Fibroblast of gingiva (primary cell): ENCODE measurements at regions not wholly inside any gene's neighbourhood (a gene's known extent, or its start where the extent isn't known, plus 50 kb on each side); places are given as distances from the start of the nearest gene placed in this dataset.
"Not testable (repeated sequence)": the region's sequence is repeated elsewhere in the genome, so short reads cannot be mapped to it uniquely, and the experiment has no call there.

ENCODE experiments used
- DNase-seq: peaks from one replicate; pipeline ENCODE4 v3.0.0-alpha.2; 2011; ENCODE audit warnings: low read depth

DNA sequence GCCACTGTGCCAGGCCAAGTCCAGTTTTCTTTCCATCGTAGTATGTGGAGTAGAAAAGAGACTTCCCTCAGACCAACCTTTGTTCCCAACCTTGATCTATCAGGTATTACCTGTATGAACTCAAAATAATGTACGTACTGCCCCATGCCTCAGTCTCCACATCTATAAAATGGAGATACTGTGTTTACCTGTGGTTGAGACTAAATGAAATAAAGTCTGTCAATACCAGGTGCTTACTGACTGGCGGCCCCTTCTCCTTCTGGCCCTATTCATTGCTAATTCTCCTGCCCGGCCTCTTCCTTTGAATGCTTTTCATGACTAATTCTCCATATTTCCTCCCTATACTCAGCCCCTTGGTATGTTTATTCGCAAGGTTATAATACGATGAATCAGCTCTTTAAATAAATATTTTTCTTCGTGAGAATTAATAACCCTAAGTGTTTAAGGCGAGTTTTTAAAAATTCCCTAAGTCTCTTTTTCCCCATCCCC, 89.6 kb upstream of the BASP1 start:
- DNase-seq: peak; percentile 63

DNA sequence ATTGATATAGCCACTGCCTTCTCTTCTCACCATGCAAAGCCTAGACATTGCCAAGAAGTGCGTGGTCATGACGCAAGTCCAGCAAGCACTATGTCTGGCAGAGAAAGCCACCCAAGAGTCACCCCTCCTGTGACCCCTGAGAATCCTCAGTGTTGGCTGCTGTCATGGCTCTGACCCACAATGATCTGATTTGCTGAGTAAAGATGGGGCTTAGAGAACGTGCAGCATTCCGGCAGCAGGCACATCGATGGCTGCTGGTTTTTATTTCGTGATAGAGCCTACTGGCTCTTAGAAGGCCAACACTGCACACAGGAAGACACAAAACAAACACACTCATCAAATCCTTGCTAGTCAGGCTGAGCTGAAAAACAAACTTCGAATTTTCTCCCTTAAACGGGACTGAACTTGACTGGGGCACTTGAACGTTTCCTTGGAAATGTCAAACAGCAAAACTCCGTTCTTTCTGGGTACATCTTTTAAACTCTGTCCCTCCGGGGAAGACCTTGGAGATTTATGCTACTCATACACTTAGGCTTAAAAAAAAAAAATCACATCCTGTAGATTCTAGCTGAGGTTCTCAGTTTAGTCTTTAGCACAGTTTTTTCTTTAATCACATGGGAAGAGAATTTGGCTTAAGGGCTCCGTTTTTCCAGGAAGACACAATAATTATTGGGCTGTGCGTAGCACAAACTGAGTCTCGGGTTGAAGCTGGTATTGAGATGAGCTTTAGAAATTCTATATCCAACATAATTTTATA, 88.2 kb upstream of the BASP1 start:
- DNase-seq: peak; percentile 36

DNA sequence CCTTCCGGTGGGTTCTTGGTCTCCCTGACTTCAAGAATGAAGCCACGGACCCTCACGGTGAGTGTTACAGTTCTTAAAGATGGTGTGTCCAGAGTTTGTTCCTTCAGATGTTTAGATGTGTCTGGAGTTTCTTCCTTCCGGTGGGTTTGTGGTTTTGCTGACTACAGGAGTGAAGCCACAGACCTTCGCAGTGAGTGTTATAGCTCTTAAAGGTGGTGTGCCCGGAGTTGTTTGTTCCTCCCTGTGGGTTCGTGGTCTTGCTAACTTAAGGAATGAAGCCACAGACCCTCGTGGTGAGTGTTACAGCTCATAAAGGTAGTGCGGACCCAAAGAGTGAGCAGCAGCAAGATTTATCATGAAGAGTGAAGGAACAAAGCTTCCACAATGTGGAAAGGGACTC, 87.1 kb upstream of the BASP1 start:
- not testable (repeated sequence) for DNase-seq

DNA sequence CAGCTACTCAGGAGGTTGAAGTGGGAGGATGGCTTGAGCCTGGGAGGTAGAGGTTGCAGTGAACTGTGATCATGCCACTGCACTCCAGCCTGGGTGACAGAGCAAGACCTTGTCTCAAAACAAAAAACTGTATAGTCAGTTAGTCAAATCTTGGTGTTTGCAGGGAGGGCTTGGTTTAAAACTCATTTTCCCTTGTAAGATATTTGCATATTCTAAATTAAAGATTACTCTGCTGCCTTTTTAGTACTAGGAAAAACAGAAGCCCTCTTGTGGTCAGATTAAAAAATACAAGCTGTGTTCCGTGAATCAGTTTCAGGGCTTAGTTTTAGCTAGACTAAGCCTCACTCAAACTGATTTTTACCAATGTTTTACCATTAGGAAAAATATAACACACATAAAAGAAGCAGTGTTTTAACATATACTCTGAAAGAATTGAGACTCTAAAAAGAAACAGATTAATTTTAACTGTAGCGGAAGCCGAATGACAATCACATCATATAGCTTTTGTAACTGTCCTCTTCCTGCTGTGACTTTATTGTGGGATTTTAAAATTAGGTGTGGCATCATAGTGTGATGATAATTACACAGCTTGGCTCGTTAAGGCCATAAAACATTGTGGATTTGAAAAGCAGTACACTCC, 84.9 kb upstream of the BASP1 start:
- DNase-seq: peak; percentile 20

DNA sequence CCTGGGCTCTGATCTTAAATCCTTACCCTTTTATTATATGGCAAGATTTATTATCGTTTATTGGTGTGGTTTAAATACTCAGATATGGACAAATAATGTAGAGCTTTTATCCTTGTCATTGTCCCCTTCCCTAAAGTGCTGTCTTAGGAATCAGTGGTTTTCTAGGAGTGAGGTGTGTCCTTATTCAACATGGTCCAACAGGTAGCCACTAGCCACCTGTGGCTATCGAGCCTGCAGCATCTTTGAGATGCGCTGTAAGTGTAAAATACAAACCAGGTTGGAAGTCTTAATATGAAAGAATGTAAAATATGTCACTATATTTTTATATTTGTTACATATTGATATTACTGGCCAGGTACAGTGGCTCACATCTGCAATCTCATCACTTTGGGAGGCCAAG, 82.4 kb upstream of the BASP1 start:
- no peak for DNase-seq

DNA sequence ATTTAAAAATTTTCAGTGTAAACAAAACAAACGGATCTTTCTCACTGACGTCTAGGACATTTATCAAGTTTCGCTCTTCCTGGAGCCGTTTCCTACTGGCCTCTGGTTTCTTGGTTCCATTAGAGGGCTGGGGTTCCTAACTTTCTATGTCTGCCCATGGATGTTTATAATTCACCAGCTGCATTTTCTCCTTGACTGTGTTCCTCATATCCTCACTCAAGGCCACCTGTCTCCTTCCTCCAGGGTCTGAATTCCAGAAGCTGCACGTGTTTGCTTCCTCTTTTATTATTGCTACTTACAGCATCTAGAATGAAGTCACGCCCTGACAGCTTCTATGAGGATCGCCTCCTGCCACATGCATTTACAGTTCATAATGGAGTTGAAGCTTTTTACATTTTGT, 74.1 kb upstream of the BASP1 start:
- DNase-seq: no peak

DNA sequence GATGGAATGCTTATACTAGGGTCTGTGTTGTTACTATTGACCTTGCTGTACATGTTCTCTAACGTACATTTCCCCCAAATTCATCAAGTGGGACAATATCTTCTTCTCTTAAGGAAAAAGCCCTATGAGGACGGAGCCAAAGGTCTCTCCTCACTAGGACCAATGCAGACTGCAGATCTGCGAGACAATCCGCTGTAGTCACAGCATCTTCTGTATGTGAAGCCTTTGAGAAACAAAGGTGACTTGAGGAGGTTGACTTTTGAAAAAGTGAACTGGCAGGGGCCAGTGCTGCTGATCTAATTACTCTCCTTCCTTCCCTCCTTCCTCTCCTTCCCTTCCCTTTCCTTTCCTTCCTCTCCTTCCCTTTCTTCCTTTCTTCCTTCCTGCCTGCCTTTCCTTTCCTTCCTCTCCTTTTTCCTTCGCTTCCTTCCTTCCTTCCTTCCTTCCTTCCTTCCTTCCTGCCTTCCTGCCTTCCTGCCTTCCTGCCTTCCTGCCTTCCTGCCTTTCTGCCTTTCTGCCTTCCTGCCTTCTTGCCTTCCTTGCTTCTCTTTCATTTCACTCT, 71.1 kb upstream of the BASP1 start:
- no peak for DNase-seq

DNA sequence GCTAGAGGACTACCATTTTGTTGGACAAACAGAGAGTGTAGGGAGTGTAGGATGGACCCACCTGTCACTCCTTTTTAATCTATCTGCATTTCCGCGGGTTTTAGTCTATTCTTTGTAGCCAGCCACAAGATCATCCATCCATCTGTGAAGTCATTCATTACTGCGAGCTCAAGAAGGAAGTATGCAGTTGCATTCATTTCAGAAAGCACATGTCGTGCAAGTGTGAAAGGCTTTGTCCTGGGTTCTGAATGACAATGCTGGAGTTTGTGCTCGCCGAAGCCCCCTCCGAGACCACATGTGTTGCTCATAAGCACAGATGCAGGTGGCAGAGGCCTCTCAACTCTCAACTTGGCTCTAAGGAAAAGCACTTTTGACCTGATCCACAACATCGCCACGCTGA, 70.3 kb upstream of the BASP1 start:
- DNase-seq: no peak

DNA sequence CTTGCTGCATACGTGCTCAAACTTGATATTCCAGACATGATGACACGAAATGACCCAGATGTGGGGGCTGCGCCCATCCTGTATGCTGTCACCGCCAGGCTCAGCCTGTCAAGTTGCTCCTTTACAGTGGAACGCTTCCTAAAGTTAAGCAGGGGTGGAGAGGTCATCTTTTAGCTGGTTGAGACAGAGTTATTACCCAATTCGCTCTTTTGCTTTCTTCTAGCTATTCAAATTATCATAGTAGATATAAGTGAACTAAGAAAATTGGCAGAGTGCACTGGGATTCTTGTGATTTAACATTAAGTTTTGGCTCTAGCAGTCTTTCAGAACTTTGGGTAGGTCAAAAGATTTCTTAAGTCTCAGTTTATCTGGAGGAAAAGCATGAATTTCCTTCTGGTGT, 69.8 kb upstream of the BASP1 start:
- no peak for DNase-seq

DNA sequence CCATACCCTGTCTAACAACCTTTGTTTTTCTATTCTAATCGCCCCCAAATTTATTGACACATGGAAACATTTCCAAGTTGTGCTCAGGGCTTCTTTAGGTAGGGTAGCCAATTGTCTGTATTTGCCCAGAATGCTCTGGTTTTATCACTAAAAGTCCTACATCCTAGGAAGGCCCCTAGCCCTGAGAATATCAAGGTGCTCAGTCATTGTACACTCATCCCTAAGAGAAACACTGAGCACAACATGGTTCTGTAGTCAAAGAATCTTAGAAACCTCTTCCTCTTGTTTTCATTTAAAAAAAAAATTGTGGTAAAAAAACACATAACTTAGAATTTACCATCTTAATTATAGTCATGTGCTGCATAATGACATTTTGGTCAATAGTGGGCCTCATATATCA, 69.0 kb upstream of the BASP1 start:
- no peak for DNase-seq

DNA sequence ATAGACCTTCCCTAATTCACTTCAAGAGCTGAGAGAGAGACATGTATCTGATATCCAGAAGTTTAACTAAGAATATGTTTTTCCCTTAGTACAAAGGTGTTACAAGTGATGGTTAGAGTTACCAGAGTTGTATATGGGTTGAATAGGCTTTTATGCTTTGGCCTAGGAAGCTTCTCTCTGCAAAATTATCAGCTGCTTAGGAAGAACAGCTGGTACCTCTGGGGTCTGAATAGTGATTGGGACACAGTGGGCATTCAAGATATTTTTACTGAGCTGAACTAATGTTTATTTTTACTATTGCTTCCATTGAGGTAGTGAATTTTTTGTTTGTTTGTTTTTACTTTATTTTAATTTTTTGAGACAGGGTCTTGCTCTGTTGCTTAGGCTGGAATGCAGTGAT, 67.6 kb upstream of the BASP1 start:
- DNase-seq: no peak

DNA sequence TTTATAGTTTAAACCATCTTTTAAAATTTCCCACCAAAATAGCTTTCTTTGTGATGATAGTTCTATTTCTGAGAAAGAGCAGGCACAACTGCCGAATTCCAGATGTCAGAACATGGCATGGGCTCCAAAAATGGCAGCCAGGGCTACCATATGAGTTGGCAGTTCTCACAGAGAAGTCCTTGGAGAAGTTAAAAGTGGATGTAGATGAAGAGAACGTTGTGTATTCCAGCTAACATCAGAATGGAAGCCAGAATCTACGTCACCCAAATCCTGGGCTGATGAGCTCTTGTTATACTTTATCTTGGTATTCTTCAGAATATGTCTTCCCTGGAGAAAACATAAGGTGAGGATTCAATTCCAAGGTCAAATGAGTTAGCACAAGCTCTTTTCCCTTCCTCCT, 66.9 kb upstream of the BASP1 start:
- DNase-seq: no peak

DNA sequence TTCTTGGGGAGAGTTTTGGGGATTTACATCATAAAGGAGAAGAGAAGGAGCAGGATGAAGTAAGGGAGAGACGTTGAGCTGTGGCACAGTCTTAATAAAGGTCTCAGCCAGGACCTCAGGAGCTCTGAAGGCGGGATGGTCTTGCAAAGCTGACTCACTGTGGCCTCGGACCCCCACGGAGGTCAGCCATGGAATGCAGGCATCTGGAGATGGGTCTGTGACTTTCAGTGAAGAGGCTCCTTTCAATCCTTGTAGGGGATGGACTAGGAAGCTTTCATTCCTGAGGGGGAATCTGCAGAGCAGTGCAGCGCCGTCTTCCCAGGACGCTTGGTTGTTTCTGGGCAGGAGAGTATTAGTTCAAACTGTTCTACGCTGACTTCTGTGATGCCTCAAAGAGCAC, 65.7 kb upstream of the BASP1 start:
- no peak for DNase-seq

DNA sequence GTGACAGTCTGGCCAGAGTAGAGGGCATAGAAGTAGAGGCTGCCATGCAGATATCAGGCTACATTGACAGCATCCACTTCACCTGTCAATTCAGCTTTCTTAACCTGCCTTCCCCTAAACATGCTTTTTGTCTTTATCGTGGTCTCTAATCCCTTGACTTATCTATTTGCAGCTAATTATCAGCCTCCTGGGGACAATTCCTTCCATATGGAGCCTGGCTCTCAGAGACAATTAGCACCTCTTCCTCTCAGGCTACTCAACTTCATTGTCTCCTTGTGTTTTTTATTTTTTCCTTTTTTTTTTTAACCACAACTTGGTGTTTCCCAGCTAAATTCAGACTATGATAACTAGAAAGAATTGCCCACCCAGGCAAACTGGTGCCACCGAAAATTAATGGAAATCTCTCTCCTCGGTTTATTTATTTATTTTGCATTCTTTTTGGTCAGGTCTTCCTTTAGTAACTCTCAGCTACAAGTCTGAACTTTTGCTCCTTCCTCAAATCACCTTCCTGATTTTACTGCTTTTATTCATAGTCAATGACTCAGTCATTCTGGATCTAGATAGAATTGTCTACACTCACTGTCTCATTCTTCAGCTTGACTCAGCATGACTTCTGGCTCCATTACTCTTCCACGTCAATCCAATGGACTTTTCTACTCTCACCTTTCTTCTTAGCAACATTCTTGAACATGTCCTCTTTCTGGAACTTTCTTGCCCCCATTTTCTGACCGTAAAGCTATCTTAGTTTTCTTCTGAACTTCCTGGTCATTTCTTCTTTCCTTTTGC, 63.0 kb upstream of the BASP1 start:
- no peak for DNase-seq

DNA sequence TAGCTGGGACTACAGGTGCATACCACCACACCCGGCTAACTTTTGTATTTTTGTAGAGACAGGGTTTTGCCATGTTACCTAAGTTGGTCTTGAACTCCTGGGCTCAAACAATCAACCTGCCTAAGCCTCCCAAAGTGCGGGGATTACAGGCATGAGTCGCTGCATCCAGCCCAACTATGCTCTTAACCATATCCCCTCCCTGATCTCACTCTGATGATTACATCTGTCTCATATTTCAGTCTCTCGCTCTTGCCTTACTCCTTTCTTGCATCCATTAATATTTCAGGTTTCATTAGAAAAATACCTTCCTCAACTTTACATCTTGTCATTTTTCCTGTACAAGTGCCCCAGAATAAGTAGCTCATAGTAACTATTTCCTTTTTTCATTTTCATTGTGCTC, 61.0 kb upstream of the BASP1 start:
- DNase-seq: no peak

DNA sequence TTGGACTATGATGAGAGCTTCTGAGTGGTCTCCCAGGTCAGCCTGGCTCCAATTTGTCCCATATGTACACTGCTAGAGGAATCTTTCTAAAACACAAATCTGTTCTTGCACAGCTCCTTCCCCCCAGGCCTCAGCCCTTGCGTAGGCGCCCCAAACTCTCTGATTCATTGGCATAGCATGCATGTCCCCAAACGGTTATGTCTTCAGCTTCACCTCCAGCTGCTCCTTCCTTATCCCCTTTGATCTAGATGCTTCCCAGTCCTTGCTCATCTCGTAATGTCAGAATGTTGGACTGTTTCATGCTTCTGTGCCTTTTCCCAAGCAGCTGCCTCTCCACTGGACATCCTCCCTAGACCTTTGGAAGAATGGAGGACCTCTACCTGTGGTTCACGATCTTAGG, 60.1 kb upstream of the BASP1 start:
- no peak for DNase-seq

DNA sequence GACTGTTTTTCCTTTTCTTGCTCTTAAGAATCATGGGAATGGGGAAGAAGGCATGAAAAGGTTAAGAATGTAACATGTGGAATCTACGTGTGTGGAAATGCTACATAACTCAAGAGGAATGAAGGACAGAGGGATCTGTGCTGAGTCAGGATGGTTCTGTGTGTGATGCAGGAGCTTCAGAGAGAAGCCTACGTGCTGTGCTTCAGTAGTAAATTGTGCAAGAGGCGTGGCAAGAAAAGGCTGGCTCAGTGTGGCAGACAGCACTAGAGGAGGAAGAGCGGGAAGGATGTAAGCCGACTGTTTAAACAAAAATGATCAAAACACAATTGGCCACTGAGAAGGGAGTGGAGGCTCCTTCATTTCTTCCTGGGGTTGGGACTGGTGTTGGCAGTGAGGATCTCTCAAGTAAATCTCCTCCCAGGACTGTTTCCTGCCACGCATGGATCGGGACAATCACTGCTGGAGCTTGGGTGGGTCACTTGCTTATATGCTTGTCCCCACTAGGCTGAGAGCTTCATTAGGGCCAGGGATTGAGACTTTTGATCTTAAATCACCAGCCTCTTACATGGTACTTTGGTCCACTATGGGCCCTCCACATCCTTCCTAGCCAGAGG, 59.4 kb upstream of the BASP1 start:
- peak; percentile 87 for DNase-seq

DNA sequence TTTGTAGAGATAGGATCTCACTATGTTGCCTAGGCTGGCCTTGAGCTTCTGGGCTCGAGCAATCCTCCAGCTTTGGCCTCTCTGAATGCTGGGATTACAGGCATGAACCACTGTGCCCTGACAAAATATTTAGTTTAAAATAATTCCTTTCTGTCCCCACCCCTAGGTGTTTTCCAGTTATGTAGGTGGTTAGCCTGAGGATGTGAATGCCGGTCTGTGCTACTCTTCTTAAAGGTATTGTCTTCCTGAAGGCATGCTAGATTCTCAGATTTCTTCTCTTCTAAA, 56.7 kb upstream of the BASP1 start:
- no peak for DNase-seq

DNA sequence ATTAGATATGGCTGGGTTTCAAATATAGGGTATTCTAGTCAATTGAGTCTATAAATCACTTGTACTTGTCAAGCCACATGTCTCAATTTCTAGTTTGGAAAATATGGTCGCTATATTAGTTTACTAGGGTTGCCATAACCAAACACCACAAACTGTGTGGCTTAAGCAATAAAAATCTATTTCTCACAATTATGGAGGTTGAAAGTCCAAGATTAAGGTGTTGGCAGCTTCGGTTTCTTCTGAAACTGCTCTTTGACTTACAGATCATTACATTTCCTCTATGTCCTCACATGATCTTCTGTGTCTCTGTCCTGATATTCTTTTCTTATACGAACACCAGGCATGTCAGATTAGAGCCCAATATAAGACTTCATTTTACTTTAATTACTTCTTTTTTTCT, 55.8 kb upstream of the BASP1 start:
- DNase-seq: no peak

DNA sequence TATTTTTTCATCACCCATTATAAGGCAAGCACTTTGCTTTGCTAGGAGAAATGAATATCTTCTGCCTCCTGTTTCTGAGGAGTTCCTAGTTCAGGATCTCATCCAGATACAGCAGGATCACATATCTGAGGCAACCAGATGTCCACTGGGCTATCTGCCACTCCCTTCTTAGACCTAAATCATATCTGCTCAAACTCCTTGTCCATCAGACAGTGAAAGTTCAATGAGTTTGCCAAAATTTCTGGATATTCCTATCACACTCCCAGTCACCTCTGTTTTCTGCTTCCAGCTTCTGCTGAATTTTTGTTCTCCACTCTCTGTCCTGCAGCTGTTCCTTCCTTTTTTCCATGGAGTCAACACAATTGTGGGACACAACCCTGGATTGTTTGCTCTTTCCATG, 54.2 kb upstream of the BASP1 start:
- DNase-seq: no peak

DNA sequence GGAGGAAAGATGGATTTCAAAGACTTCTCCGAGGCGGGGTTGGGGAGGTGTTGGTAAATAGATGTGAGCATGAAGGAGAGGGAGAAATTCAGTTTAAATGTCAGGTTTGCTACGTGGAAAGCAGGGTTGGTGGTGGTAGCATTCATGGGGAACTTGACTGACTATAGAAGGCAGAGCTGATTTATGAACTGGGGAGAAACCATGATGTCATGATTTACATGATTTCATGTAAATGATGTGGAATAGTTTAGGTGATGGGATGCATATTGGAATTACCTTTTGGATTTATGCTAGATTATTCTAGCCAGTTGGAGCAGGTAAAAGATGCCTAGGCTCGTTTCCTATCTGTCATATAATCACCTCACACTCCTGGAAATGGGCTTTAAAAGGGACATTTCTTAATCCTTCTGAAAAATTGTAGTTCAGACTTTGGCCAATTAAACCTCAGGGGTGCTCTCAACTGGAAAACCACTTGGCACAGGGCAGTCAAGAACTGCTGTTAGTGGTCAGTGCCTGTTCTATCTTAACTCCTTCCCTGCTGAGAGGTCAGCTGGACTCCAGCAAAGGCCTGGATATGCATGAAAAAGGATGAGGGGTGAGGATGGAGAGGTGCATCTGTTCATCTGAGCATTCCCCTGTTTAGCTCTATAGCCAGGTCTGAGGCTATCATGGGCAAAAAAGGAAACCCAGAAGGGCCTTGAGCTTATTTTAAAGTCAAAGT, 50.1 kb upstream of the BASP1 start:
- no peak for DNase-seq
